K562 (cell line): ENCODE measurements at regions not wholly inside any gene's neighbourhood (a gene's known extent, or its start where the extent isn't known, plus 50 kb on each side); places are given as distances from the start of the nearest gene placed in this dataset.

Experiments used
- CBFA2T3 ChIP-seq: fragments of 450-650 bp; IDR thresholded peaks from 2 replicates; pipeline ENCODE4 v1.6.1; 2017
- CHD2 ChIP-seq: IDR thresholded peaks from 2 replicates; pipeline ENCODE4 v1.6.1; 2011; ENCODE audit warnings: low read depth, low read length
- CXXC5 ChIP-seq: fragments of 250-450 bp; sonication (Bioruptor Pico); IDR thresholded peaks from 2 replicates; pipeline ENCODE4 v1.8.0; 2022; ENCODE audit warnings: inconsistent platforms, mild to moderate bottlenecking, moderate library complexity
- HDAC1 ChIP-seq, 2 experiments: fragments of 450-650 bp; IDR thresholded peaks; 2 replicates each; pipeline ENCODE4 v1.6.1; 2016 to 2017; ENCODE audit warnings: inconsistent platforms in 1 of 2, mild to moderate bottlenecking in 1 of 2, moderate library complexity in 1 of 2
- MYBL2 ChIP-seq, 2 experiments: fragments of 450-650 bp in 1 of 2; sonication (generic) in 1 of 2; formaldehyde crosslinking in 1 of 2; IDR thresholded peaks; 2 replicates each; pipeline versions ENCODE4 v1.6.1 to v1.8.1; 2017 to 2022; ENCODE audit warnings: borderline replicate concordance in 1 of 2, inconsistent platforms in 1 of 2, low read depth in 1 of 2, mild to moderate bottlenecking in 1 of 2, missing genetic modification reagents in 1 of 2, moderate library complexity in 1 of 2
- NR2F6 ChIP-seq: fragments of 450-650 bp; formaldehyde crosslinking; IDR thresholded peaks from 2 replicates; pipeline ENCODE4 v1.4.0; 2020; ENCODE audit warnings: mild to moderate bottlenecking
- NR4A1 ChIP-seq, 2 experiments: fragments of 250-450 bp in 1 of 2; fragments of 450-650 bp in 1 of 2; sonication (Bioruptor Pico) in 1 of 2; IDR thresholded peaks; 2 replicates each; pipeline versions ENCODE4 v1.4.0 to v1.6.1; 2016 to 2020; ENCODE audit warnings: mild to moderate bottlenecking in 2 of 2, missing compliant biosample characterization in 1 of 2, missing genetic modification characterization in 1 of 2, moderate library complexity in 1 of 2
- SIX5 ChIP-seq, 2 experiments: IDR thresholded peaks; 2 replicates each; pipeline ENCODE4 v1.6.1; 2011; ENCODE audit warnings: low read length in 2 of 2, borderline replicate concordance in 1 of 2, low read depth in 1 of 2, mild to moderate bottlenecking in 1 of 2, moderate library complexity in 1 of 2; ENCODE audit not compliant: insufficient read depth in 1 of 2
- SP2 ChIP-seq: IDR thresholded peaks from 2 replicates; pipeline ENCODE4 v1.6.1; 2011; ENCODE audit warnings: mild to moderate bottlenecking, low read depth, low read length, moderate library complexity; ENCODE audit not compliant: poor library complexity, severe bottlenecking; ENCODE audit errors: extremely low read depth
- TF ChIP-seq, protein P1 (sequence below): fragments of 450-650 bp; IDR thresholded peaks from 2 replicates; pipeline ENCODE4 v1.6.1; 2017; ENCODE audit warnings: antibody characterized with exemption
- TF ChIP-seq, protein P2 (sequence below), 2 experiments: fragments of 450-650 bp in 1 of 2; sonication (generic) in 1 of 2; formaldehyde crosslinking in 1 of 2; IDR thresholded peaks; 2 replicates each; pipeline versions ENCODE4 v1.7.1 to v1.9.0; 2016 to 2022; ENCODE audit warnings: inconsistent platforms in 1 of 2, mild to moderate bottlenecking in 1 of 2, missing genetic modification reagents in 1 of 2
- TF ChIP-seq, protein P3 (sequence below), 3 experiments: fragments of 200-800 bp in 1 of 3; sonication (Bioruptor generic) in 1 of 3; sonication (generic) in 1 of 3; formaldehyde crosslinking in 1 of 3; IDR thresholded peaks; 2 replicates each; pipeline versions ENCODE4 v1.6.1 to v1.8.0; 2016 to 2022; ENCODE audit warnings: mild to moderate bottlenecking in 2 of 3, missing compliant biosample characterization in 2 of 3, missing genetic modification characterization in 2 of 3, missing genetic modification reagents in 1 of 3

DNA sequence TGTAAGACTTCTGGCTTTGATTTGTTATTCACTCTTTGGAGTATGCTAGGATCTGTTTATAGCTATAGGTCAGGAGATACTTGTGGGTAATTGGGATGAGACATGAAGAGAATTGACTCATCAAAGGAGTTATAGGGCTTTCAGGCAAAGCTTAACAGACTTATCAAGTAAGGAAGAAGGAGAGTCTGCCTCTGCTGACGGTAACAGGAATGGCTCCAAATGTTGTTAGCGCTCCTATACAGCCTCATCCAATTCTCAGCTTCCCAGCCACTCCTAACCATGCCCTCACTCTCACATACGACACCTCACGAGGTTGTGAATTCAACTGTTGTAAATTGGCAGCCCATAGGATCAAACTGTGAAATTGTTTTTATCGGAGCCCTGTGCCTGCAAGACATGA lies 140.5 kb downstream of the KCNA5 start (continued):
- TF ChIP-seq, protein P1, sequence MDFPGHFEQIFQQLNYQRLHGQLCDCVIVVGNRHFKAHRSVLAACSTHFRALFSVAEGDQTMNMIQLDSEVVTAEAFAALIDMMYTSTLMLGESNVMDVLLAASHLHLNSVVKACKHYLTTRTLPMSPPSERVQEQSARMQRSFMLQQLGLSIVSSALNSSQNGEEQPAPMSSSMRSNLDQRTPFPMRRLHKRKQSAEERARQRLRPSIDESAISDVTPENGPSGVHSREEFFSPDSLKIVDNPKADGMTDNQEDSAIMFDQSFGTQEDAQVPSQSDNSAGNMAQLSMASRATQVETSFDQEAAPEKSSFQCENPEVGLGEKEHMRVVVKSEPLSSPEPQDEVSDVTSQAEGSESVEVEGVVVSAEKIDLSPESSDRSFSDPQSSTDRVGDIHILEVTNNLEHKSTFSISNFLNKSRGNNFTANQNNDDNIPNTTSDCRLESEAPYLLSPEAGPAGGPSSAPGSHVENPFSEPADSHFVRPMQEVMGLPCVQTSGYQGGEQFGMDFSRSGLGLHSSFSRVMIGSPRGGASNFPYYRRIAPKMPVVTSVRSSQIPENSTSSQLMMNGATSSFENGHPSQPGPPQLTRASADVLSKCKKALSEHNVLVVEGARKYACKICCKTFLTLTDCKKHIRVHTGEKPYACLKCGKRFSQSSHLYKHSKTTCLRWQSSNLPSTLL = no peak
- no peak for TF ChIP-seq CBFA2T3
- TF ChIP-seq, protein P2, sequence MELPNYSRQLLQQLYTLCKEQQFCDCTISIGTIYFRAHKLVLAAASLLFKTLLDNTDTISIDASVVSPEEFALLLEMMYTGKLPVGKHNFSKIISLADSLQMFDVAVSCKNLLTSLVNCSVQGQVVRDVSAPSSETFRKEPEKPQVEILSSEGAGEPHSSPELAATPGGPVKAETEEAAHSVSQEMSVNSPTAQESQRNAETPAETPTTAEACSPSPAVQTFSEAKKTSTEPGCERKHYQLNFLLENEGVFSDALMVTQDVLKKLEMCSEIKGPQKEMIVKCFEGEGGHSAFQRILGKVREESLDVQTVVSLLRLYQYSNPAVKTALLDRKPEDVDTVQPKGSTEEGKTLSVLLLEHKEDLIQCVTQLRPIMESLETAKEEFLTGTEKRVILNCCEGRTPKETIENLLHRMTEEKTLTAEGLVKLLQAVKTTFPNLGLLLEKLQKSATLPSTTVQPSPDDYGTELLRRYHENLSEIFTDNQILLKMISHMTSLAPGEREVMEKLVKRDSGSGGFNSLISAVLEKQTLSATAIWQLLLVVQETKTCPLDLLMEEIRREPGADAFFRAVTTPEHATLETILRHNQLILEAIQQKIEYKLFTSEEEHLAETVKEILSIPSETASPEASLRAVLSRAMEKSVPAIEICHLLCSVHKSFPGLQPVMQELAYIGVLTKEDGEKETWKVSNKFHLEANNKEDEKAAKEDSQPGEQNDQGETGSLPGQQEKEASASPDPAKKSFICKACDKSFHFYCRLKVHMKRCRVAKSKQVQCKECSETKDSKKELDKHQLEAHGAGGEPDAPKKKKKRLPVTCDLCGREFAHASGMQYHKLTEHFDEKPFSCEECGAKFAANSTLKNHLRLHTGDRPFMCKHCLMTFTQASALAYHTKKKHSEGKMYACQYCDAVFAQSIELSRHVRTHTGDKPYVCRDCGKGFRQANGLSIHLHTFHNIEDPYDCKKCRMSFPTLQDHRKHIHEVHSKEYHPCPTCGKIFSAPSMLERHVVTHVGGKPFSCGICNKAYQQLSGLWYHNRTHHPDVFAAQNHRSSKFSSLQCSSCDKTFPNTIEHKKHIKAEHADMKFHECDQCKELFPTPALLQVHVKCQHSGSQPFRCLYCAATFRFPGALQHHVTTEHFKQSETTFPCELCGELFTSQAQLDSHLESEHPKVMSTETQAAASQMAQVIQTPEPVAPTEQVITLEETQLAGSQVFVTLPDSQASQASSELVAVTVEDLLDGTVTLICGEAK (IDR thresholded peaks at IDR 0.05) = no peak
- TF ChIP-seq, protein P2 (CRISPR knock-in tag; IDR thresholded peaks at IDR 0.05) = no peak
- no peak for TF ChIP-seq CHD2
- no peak for TF ChIP-seq SIX5 (IDR thresholded peaks at IDR 0.05; ENCODE audit: borderline replicate concordance in 1 of 2, insufficient read depth in 1 of 2, low read depth in 1 of 2, low read length in 2 of 2)
- no peak for TF ChIP-seq HDAC1 (IDR thresholded peaks at IDR 0.05)
- TF ChIP-seq MYBL2 (IDR thresholded peaks at IDR 0.05; ENCODE audit: low read depth) = no peak
- TF ChIP-seq MYBL2 (CRISPR knock-in tag; IDR thresholded peaks at IDR 0.05; ENCODE audit: borderline replicate concordance) = no peak
- TF ChIP-seq, protein P3, sequence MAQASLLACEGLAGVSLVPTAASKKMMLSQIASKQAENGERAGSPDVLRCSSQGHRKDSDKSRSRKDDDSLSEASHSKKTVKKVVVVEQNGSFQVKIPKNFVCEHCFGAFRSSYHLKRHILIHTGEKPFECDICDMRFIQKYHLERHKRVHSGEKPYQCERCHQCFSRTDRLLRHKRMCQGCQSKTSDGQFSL (CRISPR knock-in tag; IDR thresholded peaks at IDR 0.05) = no peak
- TF ChIP-seq, protein P3 (tag; IDR thresholded peaks at IDR 0.05) = no peak
- no peak for TF ChIP-seq SP2
- no peak for TF ChIP-seq NR2F6 (CRISPR knock-in tag)
- TF ChIP-seq CXXC5 = no peak
- TF ChIP-seq NR4A1 (CRISPR knock-in tag; IDR thresholded peaks at IDR 0.05) = no peak
- TF ChIP-seq NR4A1 (tag; IDR thresholded peaks at IDR 0.05) = no peak
